ENCODE measurements at regions not wholly inside any gene's neighbourhood (a gene's known extent, or its start where the extent isn't known, plus 50 kb on each side); places are given as distances from the start of the nearest gene placed in this dataset.
"Not testable (repeated sequence)": the region's sequence is repeated elsewhere in the genome, so short reads cannot be mapped to it uniquely, and the experiment has no call there.

DNA sequence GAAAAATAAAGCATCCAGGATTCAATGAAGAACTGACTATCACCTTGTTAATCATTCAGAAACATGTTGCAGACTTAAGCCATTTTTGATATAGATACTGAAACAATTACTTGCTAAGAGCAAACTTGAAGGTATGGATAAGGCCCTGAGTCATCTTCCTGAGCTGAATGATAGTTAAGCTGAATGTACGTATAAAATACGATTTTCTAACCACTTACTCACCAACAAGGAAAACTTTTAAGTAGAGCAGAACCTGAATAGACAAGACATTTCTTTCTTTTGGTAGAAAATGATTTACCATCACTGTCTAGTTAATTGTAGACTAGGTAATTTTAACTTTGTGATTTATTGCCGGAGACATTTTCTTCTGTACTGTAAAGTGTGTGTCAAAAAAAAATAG lies 261.2 kb downstream of the RTP5 start:
- intact Hi-C loops (cut with micrococcal nuclease); POLR2A ChIA-PET; H3K4me3 Mint-ChIP-seq; CTCF ChIA-PET; H3K27me3 Mint-ChIP-seq; DNase-seq; ATAC-seq; H3K27ac Mint-ChIP-seq; H3K9me3 Mint-ChIP-seq; H3K4me1 Mint-ChIP-seq (ENCODE audit: low read depth); H3K36me3 Mint-ChIP-seq (ENCODE audit: low read depth): not testable (repeated sequence)

DNA sequence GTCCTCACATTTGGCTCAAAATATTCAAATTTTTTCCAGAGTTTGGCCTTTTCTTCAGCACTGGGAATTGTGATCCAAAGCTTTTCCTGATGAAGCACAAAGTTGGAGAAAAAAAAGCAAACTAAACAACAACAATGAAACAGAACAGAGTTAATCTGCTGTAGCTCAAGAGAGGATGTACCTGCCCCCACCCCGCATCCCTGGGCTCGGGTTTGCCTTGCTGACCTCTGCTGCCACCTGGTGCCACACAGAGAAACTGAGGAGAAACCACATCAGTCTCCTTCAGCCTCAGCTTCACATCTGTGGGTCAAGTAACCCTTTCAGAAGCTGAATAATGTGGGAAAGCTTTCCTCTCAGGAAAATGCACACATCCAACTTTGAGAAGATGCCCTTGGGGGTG lies 290.4 kb downstream of the RTP5 start:
- POLR2A ChIA-PET; intact Hi-C loops (cut with micrococcal nuclease); CTCF ChIA-PET; DNase-seq; H3K27ac Mint-ChIP-seq; ATAC-seq; H3K4me1 Mint-ChIP-seq (ENCODE audit: low read depth); H3K9me3 Mint-ChIP-seq; H3K27me3 Mint-ChIP-seq; H3K36me3 Mint-ChIP-seq (ENCODE audit: low read depth); H3K4me3 Mint-ChIP-seq: not testable (repeated sequence)

DNA sequence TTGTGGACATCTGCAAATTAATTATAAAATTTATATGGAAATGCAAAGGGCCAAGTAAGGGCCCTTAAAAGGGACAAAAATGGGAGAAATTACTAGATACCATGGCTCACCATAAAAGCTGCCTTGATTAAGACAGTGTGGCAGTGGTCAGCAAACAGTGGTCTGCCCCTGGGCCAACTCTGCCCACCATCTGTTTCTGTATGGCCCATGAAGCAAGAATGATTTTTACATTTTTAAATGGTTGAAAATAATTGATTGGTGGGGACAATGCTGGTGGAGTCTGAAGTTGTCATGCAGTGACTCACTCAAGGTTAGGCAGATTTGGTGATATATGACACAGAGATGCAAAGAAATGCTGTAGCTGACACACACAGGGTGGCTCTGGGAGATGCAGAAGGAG lies 295.6 kb downstream of the RTP5 start:
- ATAC-seq; intact Hi-C loops (cut with micrococcal nuclease); POLR2A ChIA-PET; H3K9me3 Mint-ChIP-seq; H3K36me3 Mint-ChIP-seq (ENCODE audit: low read depth); CTCF ChIA-PET; H3K27me3 Mint-ChIP-seq; H3K4me3 Mint-ChIP-seq; H3K27ac Mint-ChIP-seq; DNase-seq; H3K4me1 Mint-ChIP-seq (ENCODE audit: low read depth): not testable (repeated sequence)

DNA sequence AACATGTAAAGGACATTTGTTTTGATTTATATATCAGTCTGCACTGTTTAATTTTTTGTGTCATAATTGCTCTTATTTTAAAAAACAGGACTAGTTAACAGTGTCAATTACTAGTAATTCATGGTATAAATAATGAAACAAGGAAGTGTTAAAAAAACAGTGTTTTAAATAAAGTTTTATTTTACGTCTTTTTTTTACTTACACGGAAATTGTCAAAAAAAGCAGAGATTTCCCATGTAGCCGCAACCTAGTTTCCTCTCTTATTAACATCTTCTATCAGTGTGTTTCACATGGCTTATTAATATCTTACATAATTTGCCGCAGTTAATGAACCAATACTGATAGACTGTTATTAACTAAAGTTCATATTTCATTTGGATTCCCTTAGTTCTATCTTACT lies 301.8 kb downstream of the RTP5 start:
- H3K27ac Mint-ChIP-seq; intact Hi-C loops (cut with micrococcal nuclease); H3K4me3 Mint-ChIP-seq; H3K27me3 Mint-ChIP-seq; CTCF ChIA-PET; H3K36me3 Mint-ChIP-seq (ENCODE audit: low read depth); DNase-seq; ATAC-seq; H3K9me3 Mint-ChIP-seq; H3K4me1 Mint-ChIP-seq (ENCODE audit: low read depth); POLR2A ChIA-PET: not testable (repeated sequence)

Measured in activated CD8-positive, alpha-beta T cell treated with anti-CD3 and anti-CD28 coated beads for 36 hours (primary cell).